Astrocyte (in vitro differentiated cells and primary cell): ENCODE measurements at regions not wholly inside any gene's neighbourhood (a gene's known extent, or its start where the extent isn't known, plus 50 kb on each side); places are given as distances from the start of the nearest gene placed in this dataset.

ENCODE experiments used
- EZH2 ChIP-seq: IDR thresholded peaks from 2 replicates; pipeline ENCODE4 v1.6.1; 2012; ENCODE audit warnings: mild to moderate bottlenecking, low read length, inconsistent platforms; ENCODE audit not compliant: insufficient read depth
- TF ChIP-seq, protein P1 (sequence below): IDR thresholded peaks from 2 replicates; pipeline ENCODE4 v1.5.1; 2011; ENCODE audit warnings: low read depth, mild to moderate bottlenecking, inconsistent platforms, low read length, moderate library complexity; ENCODE audit not compliant: insufficient read depth

DNA sequence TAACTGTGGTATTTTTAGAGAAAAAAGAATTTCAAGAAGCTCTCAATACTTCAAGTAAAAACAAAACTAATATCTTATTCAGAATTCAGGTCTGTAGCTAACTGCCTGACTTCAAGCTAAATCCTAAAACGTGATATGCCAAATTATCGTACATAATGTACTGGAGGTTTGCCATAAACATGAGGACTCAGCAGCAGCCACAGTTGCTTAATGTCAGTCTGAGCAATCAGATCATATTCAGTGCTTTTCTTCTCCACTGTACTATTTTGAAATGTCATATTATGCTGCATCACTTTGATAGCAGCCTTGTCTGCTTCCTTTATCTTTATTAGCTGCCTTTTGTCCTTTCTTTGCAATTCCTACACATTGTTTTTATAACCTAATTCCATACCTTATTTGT, 265.1 kb upstream of the EDNRB start:
- TF ChIP-seq, protein P1, sequence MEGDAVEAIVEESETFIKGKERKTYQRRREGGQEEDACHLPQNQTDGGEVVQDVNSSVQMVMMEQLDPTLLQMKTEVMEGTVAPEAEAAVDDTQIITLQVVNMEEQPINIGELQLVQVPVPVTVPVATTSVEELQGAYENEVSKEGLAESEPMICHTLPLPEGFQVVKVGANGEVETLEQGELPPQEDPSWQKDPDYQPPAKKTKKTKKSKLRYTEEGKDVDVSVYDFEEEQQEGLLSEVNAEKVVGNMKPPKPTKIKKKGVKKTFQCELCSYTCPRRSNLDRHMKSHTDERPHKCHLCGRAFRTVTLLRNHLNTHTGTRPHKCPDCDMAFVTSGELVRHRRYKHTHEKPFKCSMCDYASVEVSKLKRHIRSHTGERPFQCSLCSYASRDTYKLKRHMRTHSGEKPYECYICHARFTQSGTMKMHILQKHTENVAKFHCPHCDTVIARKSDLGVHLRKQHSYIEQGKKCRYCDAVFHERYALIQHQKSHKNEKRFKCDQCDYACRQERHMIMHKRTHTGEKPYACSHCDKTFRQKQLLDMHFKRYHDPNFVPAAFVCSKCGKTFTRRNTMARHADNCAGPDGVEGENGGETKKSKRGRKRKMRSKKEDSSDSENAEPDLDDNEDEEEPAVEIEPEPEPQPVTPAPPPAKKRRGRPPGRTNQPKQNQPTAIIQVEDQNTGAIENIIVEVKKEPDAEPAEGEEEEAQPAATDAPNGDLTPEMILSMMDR: no peak
- TF ChIP-seq EZH2: no peak
